SK-N-SH treated with all-trans-retinoic acid at 6 μM for 48 hours (cell line): ENCODE measurements at regions not wholly inside any gene's neighbourhood (a gene's known extent, or its start where the extent isn't known, plus 50 kb on each side); places are given as distances from the start of the nearest gene placed in this dataset.

ENCODE experiments used
- ATAC-seq: fragments of 200-7000 bp; cut with Tn5 transposase; 3 replicates; pipeline ENCODE4 v1.9.1; 2020; ENCODE audit warnings: mild to moderate bottlenecking, moderate library complexity
- ARNTL ChIP-seq: fragments of 450-650 bp; formaldehyde crosslinking; IDR thresholded peaks from 2 replicates; pipeline ENCODE4 v1.5.0; 2020; ENCODE audit warnings: low read depth, mild to moderate bottlenecking, moderate library complexity, borderline replicate concordance
- CREB5 ChIP-seq: fragments of 250-450 bp; sonication (Bioruptor Pico); IDR thresholded peaks from 2 replicates; pipeline ENCODE4 v1.5.1; 2020; ENCODE audit warnings: low read depth, mild to moderate bottlenecking, moderate library complexity
- CSDC2 ChIP-seq: fragments of 250-450 bp; sonication (Bioruptor Pico); IDR thresholded peaks from 2 replicates; pipeline ENCODE4 v1.5.0; 2020; ENCODE audit warnings: mild to moderate bottlenecking, moderate library complexity
- CSRNP3 ChIP-seq: fragments of 250-450 bp; sonication (Bioruptor Pico); IDR thresholded peaks from 2 replicates; pipeline ENCODE4 v1.5.1; 2021; ENCODE audit warnings: mild to moderate bottlenecking, moderate library complexity
- ISL1 ChIP-seq: fragments of 250-450 bp; sonication (Bioruptor Pico); IDR thresholded peaks from 2 replicates; pipeline ENCODE4 v2.1.2; 2022; ENCODE audit warnings: mild to moderate bottlenecking, moderate library complexity
- OSR1 ChIP-seq: fragments of 250-450 bp; sonication (Bioruptor Pico); IDR thresholded peaks from 2 replicates; pipeline ENCODE4 v1.8.0; 2022; ENCODE audit warnings: moderate library complexity, mild to moderate bottlenecking, inconsistent platforms
- PATZ1 ChIP-seq: fragments of 250-450 bp; sonication (Bioruptor Pico); IDR thresholded peaks from 2 replicates; pipeline ENCODE4 v1.8.0; 2020; ENCODE audit warnings: mild to moderate bottlenecking, moderate library complexity, borderline replicate concordance
- RARB ChIP-seq: fragments of 250-450 bp; sonication (Bioruptor Pico); IDR thresholded peaks from 2 replicates; pipeline ENCODE4 v1.8.0; 2021; ENCODE audit warnings: mild to moderate bottlenecking, moderate library complexity
- SNAI2 ChIP-seq: fragments of 250-450 bp; sonication (Bioruptor Pico); IDR thresholded peaks from 2 replicates; pipeline ENCODE4 v1.5.0; 2020; ENCODE audit warnings: mild to moderate bottlenecking, moderate library complexity
- TCF4 ChIP-seq: fragments of 250-450 bp; sonication (Bioruptor Pico); IDR thresholded peaks from 2 replicates; pipeline ENCODE4 v1.8.0; 2021; ENCODE audit warnings: mild to moderate bottlenecking, moderate library complexity, borderline replicate concordance
- TSHZ2 ChIP-seq: fragments of 250-450 bp; sonication (Bioruptor Pico); IDR thresholded peaks from 2 replicates; pipeline ENCODE4 v1.5.0; 2020; ENCODE audit warnings: mild to moderate bottlenecking, moderate library complexity
- ZFP3 ChIP-seq: fragments of 250-450 bp; sonication (Bioruptor Pico); IDR thresholded peaks from 2 replicates; pipeline ENCODE4 v1.5.0; 2020; ENCODE audit warnings: mild to moderate bottlenecking, moderate library complexity
- ZFP30 ChIP-seq: fragments of 450-650 bp; formaldehyde crosslinking; IDR thresholded peaks from 2 replicates; pipeline ENCODE4 v1.5.0; 2022; ENCODE audit warnings: mild to moderate bottlenecking, moderate library complexity
- ZNF565 ChIP-seq: fragments of 450-650 bp; formaldehyde crosslinking; conservative IDR thresholded peaks from 2 replicates; pipeline ENCODE4 v1.5.0; 2020; ENCODE audit warnings: low read depth, mild to moderate bottlenecking, moderate library complexity
- ZNF70 ChIP-seq: fragments of 450-650 bp; formaldehyde crosslinking; IDR thresholded peaks from 2 replicates; pipeline ENCODE4 v1.5.0; 2020; ENCODE audit warnings: mild to moderate bottlenecking, moderate library complexity
- ZNF8 ChIP-seq: fragments of 450-650 bp; formaldehyde crosslinking; IDR thresholded peaks from 2 replicates; pipeline ENCODE4 v1.5.0; 2020; ENCODE audit warnings: mild to moderate bottlenecking, moderate library complexity

GRCh38 chr3:28595372-28595771, 246.7 kb upstream of the AZI2 start (continued):
- TF ChIP-seq CREB5 (no peak), ZNF565 (CRISPR knock-in tag) (no peak)

GRCh38 chr3:28597452-28597851, 248.8 kb upstream of the AZI2 start:
- no peak for ATAC-seq
- TF ChIP-seq TCF4 (CRISPR knock-in tag) (no peak), ISL1 (CRISPR knock-in tag) (no peak), ZNF70 (CRISPR knock-in tag) (no peak), OSR1 (no peak), PATZ1 (no peak), ZNF8 (CRISPR knock-in tag) (no peak), CSRNP3 (no peak), CREB5 (no peak), TSHZ2 (no peak), SNAI2 (no peak), CSDC2 (CRISPR knock-in tag) (no peak), ZFP3 (no peak)

- ATAC-seq, result no peak
- TF ChIP-seq ARNTL (CRISPR knock-in tag) (no peak), CSDC2 (CRISPR knock-in tag) (no peak), ZFP30 (CRISPR knock-in tag) (no peak), TSHZ2 (no peak), RARB (CRISPR knock-in tag) (no peak), OSR1 (no peak), CSRNP3 (no peak), SNAI2 (no peak)
- TF ChIP-seq, all 23 proteins: peak for 0
Measured at GRCh38 chr3:28598165-28598564, 249.5 kb upstream of the AZI2 start.
